ENCODE measurements at regions not wholly inside any gene's neighbourhood (a gene's known extent, or its start where the extent isn't known, plus 50 kb on each side); places are given as distances from the start of the nearest gene placed in this dataset.

- H3K4me3 ChIP-seq (ENCODE audit: low read depth, low read length), result no peak overlapping the region
- no peak for DNase-seq (ENCODE audit: low read depth)
- TF ChIP-seq POLR2A (IDR thresholded peaks at IDR 0.05; ENCODE audit: extremely low read depth, insufficient read length) (no peak), MAX (IDR thresholded peaks at IDR 0.05; ENCODE audit: low read depth, low read length) (no peak), MYC (IDR thresholded peaks at IDR 0.05; ENCODE audit: low read depth, low read length) (no peak), CTCF (IDR thresholded peaks at IDR 0.05; ENCODE audit: low read depth, low read length) (no peak)
These were observed 235.1 kb upstream of the DIO2 start for GRCh38 chr14:80446356-80446755.

- TF ChIP-seq MAX (IDR thresholded peaks at IDR 0.05; ENCODE audit: low read depth, low read length) (no peak), CTCF (IDR thresholded peaks at IDR 0.05; ENCODE audit: low read depth, low read length) (no peak), POLR2A (IDR thresholded peaks at IDR 0.05; ENCODE audit: extremely low read depth, insufficient read length) (no peak), MYC (IDR thresholded peaks at IDR 0.05; ENCODE audit: low read depth, low read length) (no peak)
- no peak overlapping the region for H3K4me3 ChIP-seq (ENCODE audit: low read depth, low read length)
- no peak for DNase-seq (ENCODE audit: low read depth)
These were observed 234.3 kb upstream of the DIO2 start for GRCh38 chr14:80445605-80446004.

GRCh38 chr14:80434574-80435321 lies 223.4 kb upstream of the DIO2 start:
- TF ChIP-seq CTCF (IDR thresholded peaks at IDR 0.05; ENCODE audit: low read depth, low read length), result no peak
- no peak for TF ChIP-seq MAX (IDR thresholded peaks at IDR 0.05; ENCODE audit: low read depth, low read length)
- no peak for TF ChIP-seq MYC (IDR thresholded peaks at IDR 0.05; ENCODE audit: low read depth, low read length)
- no peak for TF ChIP-seq POLR2A (IDR thresholded peaks at IDR 0.05; ENCODE audit: extremely low read depth, insufficient read length)
- no peak for DNase-seq (ENCODE audit: low read depth)
- H3K4me3 ChIP-seq (ENCODE audit: low read depth, low read length), result no peak overlapping the region

GRCh38 chr14:80433811-80434210 lies 222.5 kb upstream of the DIO2 start:
- no peak for DNase-seq (ENCODE audit: low read depth)
- H3K4me3 ChIP-seq (ENCODE audit: low read depth, low read length), result no peak overlapping the region
- TF ChIP-seq CTCF (IDR thresholded peaks at IDR 0.05; ENCODE audit: low read depth, low read length) (no peak), POLR2A (IDR thresholded peaks at IDR 0.05; ENCODE audit: extremely low read depth, insufficient read length) (no peak), MYC (IDR thresholded peaks at IDR 0.05; ENCODE audit: low read depth, low read length) (no peak), MAX (IDR thresholded peaks at IDR 0.05; ENCODE audit: low read depth, low read length) (no peak)

GRCh38 chr14:80428671-80429070 lies 217.4 kb upstream of the DIO2 start:
- no peak for TF ChIP-seq MYC (IDR thresholded peaks at IDR 0.05; ENCODE audit: low read depth, low read length)
- TF ChIP-seq CTCF (IDR thresholded peaks at IDR 0.05; ENCODE audit: low read depth, low read length), result no peak
- no peak overlapping the region for H3K4me3 ChIP-seq (ENCODE audit: low read depth, low read length)
- DNase-seq (ENCODE audit: low read depth), result no peak

- DNase-seq (ENCODE audit: low read depth), result no peak
- no peak overlapping the region for H3K4me3 ChIP-seq (ENCODE audit: low read depth, low read length)
- no peak for TF ChIP-seq POLR2A (IDR thresholded peaks at IDR 0.05; ENCODE audit: extremely low read depth, insufficient read length)
- no peak for TF ChIP-seq MYC (IDR thresholded peaks at IDR 0.05; ENCODE audit: low read depth, low read length)
- TF ChIP-seq CTCF (IDR thresholded peaks at IDR 0.05; ENCODE audit: low read depth, low read length), result no peak
- no peak for TF ChIP-seq MAX (IDR thresholded peaks at IDR 0.05; ENCODE audit: low read depth, low read length)
These were observed 216.9 kb upstream of the DIO2 start for GRCh38 chr14:80428171-80428570.
